B cell (primary cell): ENCODE measurements at regions not wholly inside any gene's neighbourhood (a gene's known extent, or its start where the extent isn't known, plus 50 kb on each side); places are given as distances from the start of the nearest gene placed in this dataset.

Experiments
- EZH2 ChIP-seq: IDR thresholded peaks from 2 replicates; pipeline ENCODE4 v1.6.1; 2012; ENCODE audit warnings: borderline replicate concordance, low read depth, mild to moderate bottlenecking, moderate library complexity, low read length; ENCODE audit not compliant: insufficient read depth, poor library complexity, severe bottlenecking
- TF ChIP-seq, protein P1 (sequence below): fragments of 200-600 bp; IDR thresholded peaks from one replicate; pipeline ENCODE4 v1.8.0; 2022; ENCODE audit warnings: antibody characterized with exemption, mild to moderate bottlenecking

DNA sequence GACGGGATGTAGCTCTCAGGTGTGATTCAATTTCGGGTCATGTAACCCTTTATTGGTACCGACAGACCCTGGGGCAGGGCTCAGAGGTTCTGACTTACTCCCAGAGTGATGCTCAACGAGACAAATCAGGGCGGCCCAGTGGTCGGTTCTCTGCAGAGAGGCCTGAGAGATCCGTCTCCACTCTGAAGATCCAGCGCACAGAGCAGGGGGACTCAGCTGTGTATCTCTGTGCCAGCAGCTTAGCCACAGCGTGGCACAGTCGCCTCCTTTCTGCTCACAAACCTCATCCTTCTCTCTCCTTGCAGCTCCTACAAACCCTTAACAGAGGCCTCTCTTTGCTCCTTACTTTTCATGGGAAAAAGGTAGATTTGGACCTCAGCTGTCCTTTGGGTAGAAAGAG is 197.5 kb upstream of the PRSS58 start:
- TF ChIP-seq EZH2: no peak
- TF ChIP-seq, protein P1, sequence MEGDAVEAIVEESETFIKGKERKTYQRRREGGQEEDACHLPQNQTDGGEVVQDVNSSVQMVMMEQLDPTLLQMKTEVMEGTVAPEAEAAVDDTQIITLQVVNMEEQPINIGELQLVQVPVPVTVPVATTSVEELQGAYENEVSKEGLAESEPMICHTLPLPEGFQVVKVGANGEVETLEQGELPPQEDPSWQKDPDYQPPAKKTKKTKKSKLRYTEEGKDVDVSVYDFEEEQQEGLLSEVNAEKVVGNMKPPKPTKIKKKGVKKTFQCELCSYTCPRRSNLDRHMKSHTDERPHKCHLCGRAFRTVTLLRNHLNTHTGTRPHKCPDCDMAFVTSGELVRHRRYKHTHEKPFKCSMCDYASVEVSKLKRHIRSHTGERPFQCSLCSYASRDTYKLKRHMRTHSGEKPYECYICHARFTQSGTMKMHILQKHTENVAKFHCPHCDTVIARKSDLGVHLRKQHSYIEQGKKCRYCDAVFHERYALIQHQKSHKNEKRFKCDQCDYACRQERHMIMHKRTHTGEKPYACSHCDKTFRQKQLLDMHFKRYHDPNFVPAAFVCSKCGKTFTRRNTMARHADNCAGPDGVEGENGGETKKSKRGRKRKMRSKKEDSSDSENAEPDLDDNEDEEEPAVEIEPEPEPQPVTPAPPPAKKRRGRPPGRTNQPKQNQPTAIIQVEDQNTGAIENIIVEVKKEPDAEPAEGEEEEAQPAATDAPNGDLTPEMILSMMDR: no peak
